ENCODE measurements at regions not wholly inside any gene's neighbourhood (a gene's known extent, or its start where the extent isn't known, plus 50 kb on each side); places are given as distances from the start of the nearest gene placed in this dataset.
A peak's percentile ranks its signal among the peaks of the same experiment; 100 is the strongest.

GRCh38 chr12:124630791-124631313 is 63.4 kb upstream of the NCOR2 start:
- Histone ChIP-seq H3K27ac (no peak overlapping the region), H3K27me3 (no peaks in the 10 kb centered on the region), H3K9me3 (peaks cover 0 to 5% (median 0%) of the 10 kb centered on the region in 3 donors), H3K36me3 (no peaks in the 10 kb centered on the region), H3K4me3 (no peak overlapping the region), H3K4me1 (peaks cover 12 to 52% (median 26%) of the 10 kb centered on the region in 3 donors)
- DNase-seq: no peak
- TF ChIP-seq POLR2A (IDR thresholded peaks at IDR 0.05): no peak
- no peak for TF ChIP-seq CTCF (IDR thresholded peaks at IDR 0.05)
- intact Hi-C loops (cut with DNase I): no loop called here
- 85 to 87% methylated on average over 14 of the region's 15 CpGs for WGBS, 2 donors

GRCh38 chr12:124629789-124630480 is 62.5 kb upstream of the NCOR2 start:
- Histone ChIP-seq H3K36me3 (no peaks in the 10 kb centered on the region), H3K27ac (no peak overlapping the region), H3K27me3 (no peaks in the 10 kb centered on the region), H3K4me3 (no peak overlapping the region), H3K9me3 (no peaks in the 10 kb centered on the region), H3K4me1 (peaks cover 16 to 57% (median 34%) of the 10 kb centered on the region in 3 donors)
- 63 to 77% methylated on average over 10 to 12 of the region's 12 CpGs for WGBS, 2 donors
- TF ChIP-seq POLR2A (IDR thresholded peaks at IDR 0.05): no peak
- no peak for TF ChIP-seq CTCF (IDR thresholded peaks at IDR 0.05)
- DNase-seq: no peak
- intact Hi-C loops (cut with DNase I): no loop called here

GRCh38 chr12:124629117-124629516 is 61.7 kb upstream of the NCOR2 start:
- Histone ChIP-seq H3K27ac (no peak overlapping the region), H3K4me3 (no peak overlapping the region), H3K9me3 (no peaks in the 10 kb centered on the region), H3K36me3 (no peaks in the 10 kb centered on the region), H3K27me3 (no peaks in the 10 kb centered on the region), H3K4me1 (peaks cover 16 to 60% (median 35%) of the 10 kb centered on the region in 3 donors)
- no peak for DNase-seq
- intact Hi-C loops (cut with DNase I): no loop called here
- WGBS, 2 donors: 90 to 98% methylated on average over 5 of the region's 5 CpGs
- TF ChIP-seq POLR2A (IDR thresholded peaks at IDR 0.05) (no peak), CTCF (IDR thresholded peaks at IDR 0.05) (no peak)

- Histone ChIP-seq H3K27me3 (no peaks in the 10 kb centered on the region), H3K27ac (no peak overlapping the region), H3K9me3 (no peaks in the 10 kb centered on the region), H3K4me3 (no peak overlapping the region), H3K4me1 (peaks cover 16 to 50% (median 29%) of the 10 kb centered on the region in 3 donors), H3K36me3 (no peaks in the 10 kb centered on the region)
- 96 to 98% methylated on average over 3 of the region's 3 CpGs for WGBS, 2 donors
- no peak for DNase-seq
- intact Hi-C loops (cut with DNase I): no loop called here
- no peak for TF ChIP-seq POLR2A (IDR thresholded peaks at IDR 0.05)
- TF ChIP-seq CTCF (IDR thresholded peaks at IDR 0.05): no peak
Measured at GRCh38 chr12:124627956-124628355, 60.5 kb upstream of the NCOR2 start.

GRCh38 chr12:124626971-124627411 is 59.6 kb upstream of the NCOR2 start:
- TF ChIP-seq CTCF (IDR thresholded peaks at IDR 0.05) (no peak), POLR2A (IDR thresholded peaks at IDR 0.05) (no peak)
- Histone ChIP-seq H3K4me1 (peaks cover 16 to 50% (median 31%) of the 10 kb centered on the region in 3 donors), H3K9me3 (no peaks in the 10 kb centered on the region), H3K4me3 (no peak overlapping the region), H3K36me3 (no peaks in the 10 kb centered on the region), H3K27me3 (no peaks in the 10 kb centered on the region), H3K27ac (peak overlapping the region; percentile 73 to 88 (median 78))
- intact Hi-C loops (cut with DNase I): no loop called here
- no peak for DNase-seq
- WGBS, 2 donors: 36 to 58% methylated on average over 4 to 5 of the region's 5 CpGs
